Activated T-cell treated with anti-CD3 and anti-CD28 coated beads for 48 hours (primary cell): ENCODE measurements at regions not wholly inside any gene's neighbourhood (a gene's known extent, or its start where the extent isn't known, plus 50 kb on each side); places are given as distances from the start of the nearest gene placed in this dataset.
"Not testable (repeated sequence)": the region's sequence is repeated elsewhere in the genome, so short reads cannot be mapped to it uniquely, and the experiment has no call there.

Experiments
- DNase-seq: peaks from one replicate; pipeline ENCODE4 v3.0.0-alpha.2; 2020; ENCODE audit warnings: low read depth

- DNase-seq: no peak
Observed at GRCh38 chr4:13763707-13764106, 136.2 kb upstream of the BOD1L1 start.

GRCh38 chr4:13765539-13765938 lies 138.0 kb upstream of the BOD1L1 start:
- DNase-seq: no peak

GRCh38 chr4:13766761-13767540 lies 139.4 kb upstream of the BOD1L1 start:
- no peak for DNase-seq

GRCh38 chr4:13777341-13777740 lies 149.8 kb upstream of the BOD1L1 start:
- DNase-seq: no peak

GRCh38 chr4:13778367-13778766 lies 150.8 kb upstream of the BOD1L1 start:
- DNase-seq: no peak

GRCh38 chr4:13782231-13782630 lies 154.7 kb upstream of the BOD1L1 start:
- no peak for DNase-seq

- no peak for DNase-seq
Observed at GRCh38 chr4:13783800-13784411, 156.4 kb upstream of the BOD1L1 start.

GRCh38 chr4:13793020-13793710 lies 165.6 kb upstream of the BOD1L1 start:
- DNase-seq: no peak

GRCh38 chr4:13794819-13795565 lies 167.5 kb upstream of the BOD1L1 start:
- no peak for DNase-seq

- DNase-seq: no peak
Observed at GRCh38 chr4:13797061-13797460, 169.5 kb upstream of the BOD1L1 start.

- no peak for DNase-seq
Observed at GRCh38 chr4:13815231-13815630, 187.7 kb upstream of the BOD1L1 start.

GRCh38 chr4:13816472-13816871 lies 188.9 kb upstream of the BOD1L1 start:
- DNase-seq: no peak

GRCh38 chr4:13821522-13821921 lies 194.0 kb upstream of the BOD1L1 start:
- DNase-seq: no peak

GRCh38 chr4:13825822-13826221 lies 198.3 kb upstream of the BOD1L1 start:
- DNase-seq: not testable (repeated sequence)

- DNase-seq: no peak
Observed at GRCh38 chr4:13829457-13829856, 201.9 kb upstream of the BOD1L1 start.

- DNase-seq: no peak
Observed at GRCh38 chr4:13830449-13830848, 202.9 kb upstream of the BOD1L1 start.

GRCh38 chr4:13833171-13833804 lies 205.8 kb upstream of the BOD1L1 start:
- DNase-seq: no peak

- DNase-seq: no peak
Observed at GRCh38 chr4:13836946-13837912, 209.7 kb upstream of the BOD1L1 start.

- DNase-seq: no peak
Observed at GRCh38 chr4:13840502-13841190, 213.1 kb upstream of the BOD1L1 start.

- no peak for DNase-seq
Observed at GRCh38 chr4:13844740-13845139, 217.2 kb upstream of the BOD1L1 start.
